MCF 10A (cell line): ENCODE measurements at regions not wholly inside any gene's neighbourhood (a gene's known extent, or its start where the extent isn't known, plus 50 kb on each side); places are given as distances from the start of the nearest gene placed in this dataset.
A peak's percentile ranks its signal among the peaks of the same experiment; 100 is the strongest.

ENCODE experiments used
- BruUV-seq: library from RNA; stranded (reverse); fragments of 400-500 nt; replicated peaks from 2 replicates; lab custom pipeline; 2021; lab: Mats Ljungman, UMichigan
- CTCF ChIA-PET: fragments of 300-600 bp; sonication (Branson Sonifier 250); formaldehyde crosslinking; extraction: SDS; loops from one replicate; lab custom pipeline; 2021; ENCODE audit warnings: antibody characterized with exemption, inconsistent platforms; lab: Yijun Ruan, JAX
- POLR2A ChIA-PET: fragments of 300-600, 350-650 bp; sonication (Branson Sonifier 250); formaldehyde crosslinking; extraction: SDS; loops from one replicate; lab custom pipeline; 2020; ENCODE audit warnings: antibody characterized with exemption, inconsistent platforms; lab: Yijun Ruan, JAX
- DNase-seq: peaks from one replicate; pipeline ENCODE4 v3.0.0-alpha.2; 2018; ENCODE audit not compliant: unreplicated experiment
- H3K27ac Mint-ChIP-seq: one replicate; pipeline ENCODE4 v1.8.0; 2022; ENCODE audit warnings: mild to moderate bottlenecking, low read depth, mixed read lengths; ENCODE audit not compliant: unreplicated experiment
- H3K27me3 Mint-ChIP-seq: one replicate; pipeline ENCODE4 v1.8.0; 2022; ENCODE audit warnings: mixed read lengths; ENCODE audit not compliant: insufficient read depth, unreplicated experiment
- H3K36me3 Mint-ChIP-seq: one replicate; pipeline ENCODE4 v1.8.0; 2022; ENCODE audit warnings: mild to moderate bottlenecking, moderate library complexity, mixed read lengths; ENCODE audit not compliant: insufficient read depth, unreplicated experiment
- H3K4me1 Mint-ChIP-seq: one replicate; pipeline ENCODE4 v1.8.0; 2022; ENCODE audit warnings: mixed read lengths; ENCODE audit not compliant: insufficient read depth, unreplicated experiment
- H3K4me3 Mint-ChIP-seq: one replicate; pipeline ENCODE4 v1.8.0; 2022; ENCODE audit warnings: mild to moderate bottlenecking, moderate library complexity, mixed read lengths; ENCODE audit not compliant: unreplicated experiment
- H3K9me3 Mint-ChIP-seq: one replicate; pipeline ENCODE4 v1.8.0; 2022; ENCODE audit warnings: mixed read lengths; ENCODE audit not compliant: unreplicated experiment
- CTCF ChIP-seq: fragments of 200-600 bp; IDR thresholded peaks from one replicate; pipeline ENCODE4 v1.8.0; 2022; ENCODE audit warnings: antibody characterized with exemption, mild to moderate bottlenecking; ENCODE audit not compliant: unreplicated experiment
- intact Hi-C: fragments of 100-400 bp; cut with micrococcal nuclease; formaldehyde crosslinking; loops from 2 replicates; pipeline ENCODE4 v1.14.1; 2022

- ChIA-PET CTCF (no interaction called here), POLR2A (no interaction called here)
- no peak for TF ChIP-seq CTCF
- no peak for DNase-seq
- no peaks in the 10 kb centered on the region for H3K36me3 Mint-ChIP-seq
- H3K27me3 Mint-ChIP-seq, result no peaks in the 10 kb centered on the region
- H3K4me1 Mint-ChIP-seq, result peaks cover 15% of the 10 kb centered on the region
- no TSS peak for BruUV-seq
- intact Hi-C loops, result no loop called here
- no peak overlapping the region for H3K4me3 Mint-ChIP-seq
- no peak overlapping the region for H3K27ac Mint-ChIP-seq
- peaks cover 5% of the 10 kb centered on the region for H3K9me3 Mint-ChIP-seq
Measured at GRCh38 chr3:154936196-154936595, 143.9 kb upstream of the MME start.

GRCh38 chr3:154933581-154933980, 146.5 kb upstream of the MME start:
- intact Hi-C loops, result no loop called here
- POLR2A ChIA-PET, result interaction anchor here (0.7 kb wide), 3 partner anchors 35 to 387 kb away, joined by 3 read pairs; no protein-coding TSS in a partner anchor
- CTCF ChIA-PET, result interaction anchor here (1.4 kb wide), 1 partner anchor 389 kb away, joined by 5 read pairs; no protein-coding TSS in a partner anchor
- no peaks in the 10 kb centered on the region for H3K9me3 Mint-ChIP-seq
- H3K27me3 Mint-ChIP-seq, result no peaks in the 10 kb centered on the region
- no peak overlapping the region for H3K27ac Mint-ChIP-seq
- DNase-seq, result no peak
- no peak for TF ChIP-seq CTCF
- H3K4me1 Mint-ChIP-seq, result peaks cover 19% of the 10 kb centered on the region
- BruUV-seq, result no TSS peak
- no peak overlapping the region for H3K4me3 Mint-ChIP-seq
- H3K36me3 Mint-ChIP-seq, result no peaks in the 10 kb centered on the region

GRCh38 chr3:154932633-154933032, 147.5 kb upstream of the MME start:
- Mint-ChIP-seq H3K4me3 (no peak overlapping the region), H3K9me3 (no peaks in the 10 kb centered on the region), H3K4me1 (peaks cover 19% of the 10 kb centered on the region), H3K27me3 (no peaks in the 10 kb centered on the region), H3K27ac (peak overlapping the region; percentile 0), H3K36me3 (no peaks in the 10 kb centered on the region)
- no peak for TF ChIP-seq CTCF
- ChIA-PET POLR2A (interaction anchor here (0.7 to 1.7 kb wide), 3 partner anchors 36 to 77 kb away, joined by 3 to 5 read pairs (median 3); no protein-coding TSS in a partner anchor), CTCF (interaction anchor here (0.6 to 2.2 kb wide), 2 partner anchors 65 to 390 kb away, joined by 3 to 6 read pairs; no protein-coding TSS in a partner anchor)
- no TSS peak for BruUV-seq
- intact Hi-C loops, result no loop called here
- no peak for DNase-seq

DNA sequence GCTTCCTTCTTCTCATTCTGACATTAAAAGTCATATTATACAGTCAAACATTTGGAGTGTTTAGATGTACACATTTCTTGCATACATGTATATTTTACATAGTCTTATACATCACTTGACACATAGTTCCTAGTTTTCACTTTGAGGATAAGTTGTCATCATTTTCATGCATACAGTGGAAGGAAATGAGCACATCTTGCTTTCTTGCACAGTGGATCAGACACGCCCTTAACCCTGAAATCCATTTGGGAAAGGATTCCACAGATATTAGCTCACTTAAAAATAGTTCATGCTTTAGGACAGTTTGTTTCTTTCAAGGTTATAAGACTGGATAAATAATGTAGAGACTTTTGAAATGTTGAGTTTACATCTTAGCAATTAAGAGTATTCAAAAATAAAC, 148.6 kb upstream of the MME start:
- BruUV-seq, result no TSS peak
- no peaks in the 10 kb centered on the region for H3K9me3 Mint-ChIP-seq
- TF ChIP-seq CTCF, result no peak
- no peak overlapping the region for H3K27ac Mint-ChIP-seq
- H3K4me1 Mint-ChIP-seq, result peaks cover 19% of the 10 kb centered on the region
- no peaks in the 10 kb centered on the region for H3K27me3 Mint-ChIP-seq
- no peak overlapping the region for H3K4me3 Mint-ChIP-seq
- intact Hi-C loops, result no loop called here
- no peaks in the 10 kb centered on the region for H3K36me3 Mint-ChIP-seq
- DNase-seq, result peak; percentile 9
- ChIA-PET POLR2A (interaction anchor here (1.7 kb wide), 1 partner anchor 40 kb away, joined by 5 read pairs; no protein-coding TSS in a partner anchor), CTCF (interaction anchor here (0.7 to 2.2 kb wide), 2 partner anchors 147 to 391 kb away, joined by 3 to 6 read pairs; no protein-coding TSS in a partner anchor)
